HG03571 (cell line): ENCODE measurements at regions not wholly inside any gene's neighbourhood (a gene's known extent, or its start where the extent isn't known, plus 50 kb on each side); places are given as distances from the start of the nearest gene placed in this dataset.

Source experiments
- ATAC-seq: cut with Tn5 transposase; IDR thresholded peaks from one replicate; pipeline ENCODE4 v1.9.1; 2021; ENCODE audit not compliant: unreplicated experiment

DNA sequence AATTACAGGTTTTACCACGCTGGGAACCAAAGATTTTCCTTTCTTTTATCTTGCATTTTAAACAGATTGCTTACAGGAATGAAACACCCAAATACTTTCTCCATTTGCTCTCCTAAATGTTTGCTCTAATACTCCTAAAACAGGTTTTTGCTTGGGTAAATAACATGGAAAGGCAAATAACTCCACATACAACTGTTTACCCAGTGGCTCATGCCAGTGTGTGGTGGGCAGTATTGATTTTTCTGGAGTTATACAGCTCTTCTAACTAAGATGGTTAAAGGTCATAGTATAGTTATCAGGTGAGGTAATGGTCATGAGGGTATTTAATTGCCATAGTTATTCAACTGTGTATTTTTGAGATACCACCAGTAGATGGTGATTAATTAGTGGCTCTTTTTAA, 61.2 kb upstream of the RAB27B start:
- no peak for ATAC-seq

DNA sequence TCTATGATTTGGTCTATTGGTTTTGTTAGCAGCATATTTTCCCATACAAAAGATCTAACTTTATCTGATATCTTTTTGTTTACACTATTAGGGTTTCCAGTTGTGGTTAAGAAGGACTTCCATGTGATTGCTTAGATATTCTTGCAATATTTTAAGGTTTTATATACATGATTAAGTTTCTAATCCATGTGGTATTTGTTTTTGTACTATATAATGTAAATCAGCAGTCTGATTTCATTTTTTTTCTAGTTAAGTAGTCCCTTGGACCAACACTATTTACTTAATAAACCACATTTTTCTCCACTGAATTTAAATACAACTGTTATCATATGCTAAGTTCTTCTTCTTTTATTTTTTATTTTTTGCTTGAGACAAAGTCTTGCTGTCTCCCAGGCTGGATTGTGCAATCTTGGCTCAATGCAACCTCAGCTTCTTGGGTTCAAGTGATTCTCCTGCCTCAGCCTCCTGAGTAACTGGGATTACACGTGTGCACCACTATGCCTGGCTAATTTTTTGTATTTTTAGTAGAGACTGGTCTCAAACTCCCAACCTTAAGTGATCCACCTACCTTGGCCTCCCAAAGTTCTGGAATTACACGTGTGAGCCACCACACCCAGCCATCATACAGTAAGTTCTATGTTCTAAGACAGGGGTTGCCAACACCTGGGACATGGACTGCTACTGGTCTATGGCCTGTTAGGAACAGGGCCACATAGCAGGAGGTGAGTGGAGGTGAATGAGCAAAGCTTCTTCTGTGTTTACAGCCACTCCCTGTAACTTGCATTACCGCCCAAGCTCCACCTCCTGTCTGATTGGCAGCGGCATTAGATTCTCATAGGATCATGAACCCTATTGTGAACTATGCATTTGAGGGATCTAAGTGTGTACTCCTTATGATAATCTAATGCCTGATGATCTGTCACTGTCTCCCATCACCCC, 58.5 kb upstream of the RAB27B start:
- ATAC-seq, result no peak

- no peak for ATAC-seq
Observed at GRCh38 chr18:54772056-54772455, 56.2 kb upstream of the RAB27B start.

DNA sequence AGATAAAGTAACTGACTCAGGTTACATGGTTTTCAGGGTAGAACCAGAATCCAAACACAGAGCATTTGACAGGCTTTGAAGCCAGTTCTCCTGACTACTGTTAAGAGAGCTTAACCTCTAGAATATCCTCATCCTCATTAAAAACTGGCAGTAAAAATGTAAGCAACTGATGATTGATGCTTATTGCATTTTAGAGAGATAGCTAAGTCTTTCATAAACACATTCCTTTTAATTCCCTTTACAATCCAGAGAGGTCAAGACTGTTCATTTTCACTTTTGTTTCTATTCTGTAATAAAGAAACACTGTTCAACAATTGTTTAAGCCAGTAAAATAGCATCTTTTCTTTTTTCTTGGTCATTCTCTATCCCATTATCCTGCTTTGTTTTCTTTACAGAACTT, 53.9 kb upstream of the RAB27B start:
- no peak for ATAC-seq

DNA sequence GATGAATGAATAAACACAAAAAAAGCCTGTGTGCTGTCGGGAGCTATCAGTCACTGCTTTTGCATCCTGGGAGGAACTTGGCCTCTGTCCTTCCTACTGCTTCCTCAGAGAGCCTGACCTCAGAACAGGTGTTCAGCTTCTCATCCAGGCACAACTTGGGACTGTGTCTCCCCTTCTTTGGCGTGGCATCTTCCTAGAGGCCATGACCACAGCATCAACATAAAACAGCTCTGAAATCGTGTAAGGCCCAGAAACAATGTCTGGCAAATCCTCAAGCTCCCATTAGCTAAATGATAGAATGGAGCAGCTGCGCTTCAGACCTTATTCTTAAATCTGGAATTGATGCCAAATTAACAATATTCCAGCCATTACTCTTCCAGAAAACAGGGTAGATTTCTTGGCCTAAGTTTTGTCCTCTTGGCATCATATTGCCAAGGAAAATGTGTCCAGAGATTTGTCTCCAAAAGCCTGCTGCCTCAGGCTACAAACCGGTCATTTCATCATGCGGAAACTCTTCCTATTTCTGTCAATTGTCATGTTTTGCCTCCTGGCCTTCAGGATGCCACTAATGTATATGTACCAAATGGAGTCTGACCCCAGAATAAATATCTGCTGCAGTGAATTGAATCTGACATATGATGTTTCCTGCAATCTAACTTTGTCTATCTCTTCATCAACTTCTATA, 53.2 kb upstream of the RAB27B start:
- ATAC-seq, result no peak

DNA sequence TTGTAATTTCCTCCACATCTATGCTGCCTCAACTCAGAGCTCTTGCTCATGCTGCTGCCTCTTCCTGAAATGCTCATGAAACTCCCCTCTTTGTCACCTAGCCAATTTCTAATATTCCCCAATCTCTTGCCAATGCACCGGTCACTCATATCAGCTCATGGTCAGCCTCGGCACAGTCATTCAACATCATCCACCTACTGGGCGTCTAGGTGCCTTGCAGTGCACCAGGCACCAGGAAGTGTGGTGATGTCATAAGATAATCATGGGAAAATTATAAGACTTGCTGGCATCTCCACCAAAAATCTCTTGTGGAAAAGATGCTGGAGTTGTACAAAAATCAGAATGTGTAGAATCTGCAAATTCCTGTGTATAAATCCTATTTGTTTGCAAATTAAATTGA, 52.6 kb upstream of the RAB27B start:
- ATAC-seq, result no peak

GRCh38 chr18:54776282-54776977, 51.8 kb upstream of the RAB27B start:
- peak; percentile 64 for ATAC-seq

GRCh38 chr18:54777118-54777791, 51.0 kb upstream of the RAB27B start:
- peak; percentile 73 for ATAC-seq

GRCh38 chr18:54777989-54778388, 50.3 kb upstream of the RAB27B start:
- no peak for ATAC-seq
